ENCODE measurements at regions not wholly inside any gene's neighbourhood (a gene's known extent, or its start where the extent isn't known, plus 50 kb on each side); places are given as distances from the start of the nearest gene placed in this dataset.

DNA sequence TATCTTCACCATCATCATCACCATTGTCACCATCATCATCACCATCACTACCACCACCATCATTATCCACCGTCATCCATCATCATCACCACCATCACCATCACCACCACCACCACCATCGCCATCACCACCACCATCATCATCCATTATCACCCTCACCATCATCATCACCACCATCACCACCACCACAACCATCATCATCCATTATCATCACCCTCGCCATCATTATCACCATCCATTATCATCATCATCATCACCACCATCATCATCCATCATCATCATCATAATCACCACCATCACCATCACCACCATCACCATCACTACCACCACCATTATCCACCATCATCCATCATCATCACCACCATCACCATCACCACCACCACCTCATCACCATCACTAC lies 95.6 kb downstream of the C16orf95 start:
- Histone ChIP-seq H3K4me3 (replicated peaks; ENCODE audit: low read depth, low read length) (no peak overlapping the region), H3K36me3 (ENCODE audit: control insufficient read depth, insufficient read depth, low read length) (no peaks in the 10 kb centered on the region), H3K27me3 (replicated peaks; ENCODE audit: control insufficient read depth, insufficient read depth, low read length) (no peaks in the 10 kb centered on the region; the same call in 1 of the 2 replicates)
- TF ChIP-seq, protein P1, sequence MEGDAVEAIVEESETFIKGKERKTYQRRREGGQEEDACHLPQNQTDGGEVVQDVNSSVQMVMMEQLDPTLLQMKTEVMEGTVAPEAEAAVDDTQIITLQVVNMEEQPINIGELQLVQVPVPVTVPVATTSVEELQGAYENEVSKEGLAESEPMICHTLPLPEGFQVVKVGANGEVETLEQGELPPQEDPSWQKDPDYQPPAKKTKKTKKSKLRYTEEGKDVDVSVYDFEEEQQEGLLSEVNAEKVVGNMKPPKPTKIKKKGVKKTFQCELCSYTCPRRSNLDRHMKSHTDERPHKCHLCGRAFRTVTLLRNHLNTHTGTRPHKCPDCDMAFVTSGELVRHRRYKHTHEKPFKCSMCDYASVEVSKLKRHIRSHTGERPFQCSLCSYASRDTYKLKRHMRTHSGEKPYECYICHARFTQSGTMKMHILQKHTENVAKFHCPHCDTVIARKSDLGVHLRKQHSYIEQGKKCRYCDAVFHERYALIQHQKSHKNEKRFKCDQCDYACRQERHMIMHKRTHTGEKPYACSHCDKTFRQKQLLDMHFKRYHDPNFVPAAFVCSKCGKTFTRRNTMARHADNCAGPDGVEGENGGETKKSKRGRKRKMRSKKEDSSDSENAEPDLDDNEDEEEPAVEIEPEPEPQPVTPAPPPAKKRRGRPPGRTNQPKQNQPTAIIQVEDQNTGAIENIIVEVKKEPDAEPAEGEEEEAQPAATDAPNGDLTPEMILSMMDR (IDR thresholded peaks at IDR 0.05; ENCODE audit: insufficient read depth, low read length, poor library complexity, severe bottlenecking), result no peak
- DNase-seq (ENCODE audit: extremely low read depth, insufficient read length), result no peak

DNA sequence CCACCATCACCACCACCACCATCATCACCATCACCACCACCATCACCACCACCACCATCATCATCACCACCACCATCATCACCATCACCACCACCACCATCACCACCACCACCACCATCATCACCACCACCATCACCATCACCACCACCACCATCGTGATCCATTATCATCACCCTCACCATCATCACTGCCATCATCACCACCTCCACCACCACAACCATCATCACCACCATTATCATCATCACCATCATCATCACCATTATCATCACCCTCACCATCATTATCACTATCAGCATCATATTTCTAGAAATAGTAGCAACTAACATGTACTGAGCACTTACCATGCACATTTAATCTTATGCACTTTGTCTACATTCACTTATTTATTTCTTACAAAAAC lies 94.9 kb downstream of the C16orf95 start:
- Histone ChIP-seq H3K27me3 (replicated peaks; ENCODE audit: control insufficient read depth, insufficient read depth, low read length) (no peaks in the 10 kb centered on the region; the same call in 1 of the 2 replicates), H3K4me3 (replicated peaks; ENCODE audit: low read depth, low read length) (no peak overlapping the region), H3K36me3 (ENCODE audit: control insufficient read depth, insufficient read depth, low read length) (no peaks in the 10 kb centered on the region)
- TF ChIP-seq, protein P1 (IDR thresholded peaks at IDR 0.05; ENCODE audit: insufficient read depth, low read length, poor library complexity, severe bottlenecking), result no peak
- no peak for DNase-seq (ENCODE audit: extremely low read depth, insufficient read length)

DNA sequence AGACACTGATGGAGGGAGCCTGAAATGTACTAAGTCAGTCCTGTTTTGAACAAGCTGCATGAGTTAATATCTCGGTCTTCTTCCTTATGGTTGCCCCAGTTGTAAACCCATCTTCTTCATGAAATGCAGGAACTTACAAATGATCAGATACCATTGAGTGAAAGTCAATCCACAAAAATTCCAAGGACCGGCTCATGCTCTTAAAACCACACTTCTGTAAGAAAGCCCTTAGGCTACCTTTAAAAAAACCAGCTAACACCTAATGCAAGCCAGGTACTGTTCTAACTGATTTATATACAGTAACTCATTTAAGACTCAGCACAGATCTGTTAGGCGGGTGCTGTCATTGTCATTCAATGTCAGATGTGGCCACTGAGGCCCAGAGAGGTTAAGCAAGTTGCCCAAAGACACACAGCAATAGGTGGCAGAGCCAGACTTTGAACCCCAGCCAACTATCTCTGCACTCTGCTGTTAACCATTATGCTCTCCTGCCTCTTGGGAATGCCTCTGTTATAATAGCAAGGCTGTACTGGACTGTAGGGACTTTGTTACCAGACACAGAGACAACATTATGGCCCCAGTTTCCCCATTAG lies 93.4 kb downstream of the C16orf95 start:
- Histone ChIP-seq H3K4me3 (replicated peaks; ENCODE audit: low read depth, low read length) (no peak overlapping the region), H3K27me3 (replicated peaks; ENCODE audit: control insufficient read depth, insufficient read depth, low read length) (no peaks in the 10 kb centered on the region; the same call in 1 of the 2 replicates), H3K36me3 (ENCODE audit: control insufficient read depth, insufficient read depth, low read length) (no peaks in the 10 kb centered on the region)
- TF ChIP-seq, protein P1 (IDR thresholded peaks at IDR 0.05; ENCODE audit: insufficient read depth, low read length, poor library complexity, severe bottlenecking), result no peak
- DNase-seq (ENCODE audit: extremely low read depth, insufficient read length), result no peak

DNA sequence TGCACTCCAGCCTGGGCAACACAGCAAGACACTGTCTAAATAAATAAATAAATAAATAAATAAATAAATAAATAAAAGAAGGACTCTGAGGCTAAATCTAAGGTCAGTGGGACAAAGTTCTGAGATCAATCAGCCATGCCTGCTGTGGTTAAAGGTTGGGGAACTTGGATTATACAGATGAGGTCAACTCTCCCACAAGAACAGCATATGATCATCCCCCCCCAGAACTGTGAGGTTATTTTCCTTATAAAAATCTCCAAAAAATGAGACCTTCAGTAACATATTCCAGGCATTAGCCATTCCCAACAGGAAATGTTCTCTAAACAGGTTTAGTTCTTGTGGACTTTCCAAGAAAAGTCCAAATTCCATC lies 90.3 kb downstream of the C16orf95 start:
- TF ChIP-seq, protein P1 (IDR thresholded peaks at IDR 0.05; ENCODE audit: insufficient read depth, low read length, poor library complexity, severe bottlenecking), result no peak
- no peak for DNase-seq (ENCODE audit: extremely low read depth, insufficient read length)
- H3K4me3 ChIP-seq (replicated peaks; ENCODE audit: low read depth, low read length), result no peak overlapping the region

DNA sequence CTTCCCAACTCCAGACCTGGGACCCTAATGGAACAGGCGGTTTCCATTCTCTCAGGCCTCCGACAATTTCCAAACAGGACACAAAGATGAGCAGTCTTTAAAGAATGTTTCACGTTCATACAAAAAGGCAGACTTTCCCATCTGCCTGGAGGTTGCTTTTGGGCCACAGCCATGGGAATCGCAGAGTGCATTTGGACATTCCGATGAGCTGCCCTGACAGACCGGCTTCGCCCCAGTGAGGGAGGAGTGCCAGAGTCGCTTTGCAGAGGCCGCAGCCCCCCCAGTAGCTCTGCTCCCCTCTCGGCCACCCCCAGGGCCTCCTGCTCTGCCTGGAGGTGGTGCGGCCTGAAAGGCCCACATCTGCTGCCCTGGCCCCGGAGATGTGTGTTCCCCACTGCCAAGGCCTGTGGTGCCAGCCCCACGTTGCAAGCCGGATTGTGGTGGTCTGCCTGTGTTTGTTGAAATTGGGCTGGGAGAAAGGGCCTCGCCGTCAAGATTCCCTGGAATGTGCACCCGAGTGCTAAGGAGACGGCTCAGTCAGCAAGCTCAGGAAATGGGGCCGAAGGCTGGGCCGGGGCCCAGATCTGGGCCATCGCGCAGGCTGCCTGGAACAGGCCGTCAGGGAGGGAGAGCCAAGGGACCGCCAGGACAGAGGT lies 89.8 kb downstream of the C16orf95 start:
- H3K36me3 ChIP-seq (ENCODE audit: control insufficient read depth, insufficient read depth, low read length), result no peaks in the 10 kb centered on the region
- TF ChIP-seq, protein P1 (IDR thresholded peaks at IDR 0.05; ENCODE audit: insufficient read depth, low read length, poor library complexity, severe bottlenecking), result no peak
- no peak for DNase-seq (ENCODE audit: extremely low read depth, insufficient read length)
- H3K4me3 ChIP-seq (replicated peaks; ENCODE audit: low read depth, low read length), result no peak overlapping the region
- no peaks in the 10 kb centered on the region for H3K27me3 ChIP-seq (replicated peaks; ENCODE audit: control insufficient read depth, insufficient read depth, low read length)

More for the DNA sequence above, 90.3 kb downstream of the C16orf95 start:
- H3K36me3 ChIP-seq (ENCODE audit: control insufficient read depth, insufficient read depth, low read length), result no peaks in the 10 kb centered on the region
- no peaks in the 10 kb centered on the region for H3K27me3 ChIP-seq (replicated peaks; ENCODE audit: control insufficient read depth, insufficient read depth, low read length)

Measured in GM06990 (cell line).